ENCODE measurements at regions not wholly inside any gene's neighbourhood (a gene's known extent, or its start where the extent isn't known, plus 50 kb on each side); places are given as distances from the start of the nearest gene placed in this dataset.

GRCh38 chr5:156020647-156021046 is 306.3 kb upstream of the SGCD start:
- TF ChIP-seq CTCF (IDR thresholded peaks at IDR 0.05) (no peak), CHD2 (IDR thresholded peaks at IDR 0.05; ENCODE audit: low read length, partially characterized antibody) (no peak), REST (IDR thresholded peaks at IDR 0.05) (no peak), JUNB (IDR thresholded peaks at IDR 0.05) (no peak), RFX5 (IDR thresholded peaks at IDR 0.05) (no peak), E2F6 (IDR thresholded peaks at IDR 0.05; ENCODE audit: borderline replicate concordance, low read depth) (no peak), ESRRA (IDR thresholded peaks at IDR 0.05; ENCODE audit: borderline replicate concordance, low read length) (no peak), POLR2AphosphoS2 (conservative IDR thresholded peaks at IDR 0.05; ENCODE audit: low read length) (no peak)
- TF ChIP-seq, protein P1, sequence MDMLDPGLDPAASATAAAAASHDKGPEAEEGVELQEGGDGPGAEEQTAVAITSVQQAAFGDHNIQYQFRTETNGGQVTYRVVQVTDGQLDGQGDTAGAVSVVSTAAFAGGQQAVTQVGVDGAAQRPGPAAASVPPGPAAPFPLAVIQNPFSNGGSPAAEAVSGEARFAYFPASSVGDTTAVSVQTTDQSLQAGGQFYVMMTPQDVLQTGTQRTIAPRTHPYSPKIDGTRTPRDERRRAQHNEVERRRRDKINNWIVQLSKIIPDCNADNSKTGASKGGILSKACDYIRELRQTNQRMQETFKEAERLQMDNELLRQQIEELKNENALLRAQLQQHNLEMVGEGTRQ (IDR thresholded peaks at IDR 0.05) = no peak

All from A549 (cell line).